NT2/D1 (cell line): ENCODE measurements at regions not wholly inside any gene's neighbourhood (a gene's known extent, or its start where the extent isn't known, plus 50 kb on each side); places are given as distances from the start of the nearest gene placed in this dataset.
"Not testable (repeated sequence)": the region's sequence is repeated elsewhere in the genome, so short reads cannot be mapped to it uniquely, and the experiment has no call there.

Experiments used
- DNase-seq: peaks from one replicate; pipeline ENCODE4 v3.0.0-alpha.2; 2011; ENCODE audit warnings: low read depth, low spot score
- H3K27me3 ChIP-seq: 2 replicates; pipeline ENCODE4 v1.6.0; 2011; ENCODE audit warnings: mild to moderate bottlenecking; ENCODE audit not compliant: insufficient read length, insufficient read depth
- H3K36me3 ChIP-seq: 2 replicates; pipeline ENCODE4 v1.6.1; 2011; ENCODE audit warnings: mild to moderate bottlenecking, low read length, mixed read lengths; ENCODE audit not compliant: insufficient read depth, insufficient read length
- H3K4me1 ChIP-seq: 2 replicates; pipeline ENCODE4 v1.5.1; 2011; ENCODE audit not compliant: insufficient read depth, insufficient read length
- H3K4me3 ChIP-seq: 2 replicates; pipeline ENCODE4 v1.5.1; 2011; ENCODE audit warnings: low read depth; ENCODE audit not compliant: insufficient read length
- H3K9ac ChIP-seq: 2 replicates; pipeline ENCODE4 v1.6.0; 2011; ENCODE audit warnings: low read depth; ENCODE audit not compliant: insufficient read length
- H3K9me3 ChIP-seq: 2 replicates; pipeline ENCODE4 v1.5.1; 2011; ENCODE audit warnings: mild to moderate bottlenecking, low read length; ENCODE audit not compliant: insufficient read depth
- SUZ12 ChIP-seq: IDR thresholded peaks from 2 replicates; pipeline ENCODE4 v1.6.1; 2011; ENCODE audit not compliant: insufficient read length, insufficient read depth; ENCODE audit errors: extremely low read depth
- YY1 ChIP-seq: IDR thresholded peaks from 2 replicates; pipeline ENCODE4 v1.6.1; 2011; ENCODE audit not compliant: insufficient read length, insufficient read depth
- ZNF274 ChIP-seq: IDR thresholded peaks from 2 replicates; pipeline ENCODE4 v1.6.1; 2011; ENCODE audit warnings: mild to moderate bottlenecking, low read depth, low read length

DNA sequence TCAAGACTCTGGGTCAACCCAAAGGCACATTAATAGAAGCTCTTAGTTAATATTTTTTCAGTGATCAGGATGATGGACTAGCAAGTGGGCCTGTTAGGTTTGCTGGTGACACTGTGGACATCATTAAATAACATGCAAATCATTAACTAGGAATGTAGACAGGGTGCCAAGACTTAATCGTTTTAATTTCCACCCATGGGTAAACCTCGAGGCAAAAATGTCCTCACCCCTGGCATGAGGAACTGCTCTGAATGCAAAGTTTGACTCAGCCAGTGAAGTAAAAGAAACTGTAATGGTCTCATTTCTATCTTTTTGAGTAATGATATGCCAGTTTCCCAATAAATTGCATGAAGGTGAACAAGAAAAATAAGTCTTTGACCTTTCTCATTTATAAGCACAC is 152.6 kb upstream of the MEX3C start:
- Histone ChIP-seq H3K4me1 (no peaks in the 10 kb centered on the region), H3K9me3 (no peaks in the 10 kb centered on the region), H3K27me3 (no peaks in the 10 kb centered on the region), H3K4me3 (no peak overlapping the region), H3K9ac (no peak overlapping the region), H3K36me3 (no peaks in the 10 kb centered on the region)
- TF ChIP-seq ZNF274: no peak
- no peak for TF ChIP-seq YY1
- no peak for TF ChIP-seq SUZ12
- no peak for DNase-seq

DNA sequence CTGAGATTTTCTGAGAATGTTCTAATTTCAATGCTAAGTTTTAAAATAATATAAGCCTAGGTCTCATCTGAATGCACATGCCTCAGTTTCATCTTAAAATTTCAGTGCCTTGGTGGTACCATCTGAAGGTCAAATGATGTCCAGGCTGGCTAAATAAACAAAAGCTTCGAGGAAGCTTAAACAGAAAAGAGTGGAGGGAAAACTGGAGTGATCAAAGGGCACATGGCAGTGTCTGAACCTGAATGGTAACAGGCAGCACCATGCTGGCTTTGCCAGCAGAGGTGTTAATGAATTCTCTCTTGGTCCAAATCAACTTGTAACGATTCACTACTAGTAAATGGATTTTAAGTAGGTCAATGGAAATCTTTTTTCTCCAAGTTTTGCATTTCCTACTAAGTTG is 158.4 kb upstream of the MEX3C start:
- TF ChIP-seq YY1: no peak
- no peak for TF ChIP-seq SUZ12
- no peak for TF ChIP-seq ZNF274

DNA sequence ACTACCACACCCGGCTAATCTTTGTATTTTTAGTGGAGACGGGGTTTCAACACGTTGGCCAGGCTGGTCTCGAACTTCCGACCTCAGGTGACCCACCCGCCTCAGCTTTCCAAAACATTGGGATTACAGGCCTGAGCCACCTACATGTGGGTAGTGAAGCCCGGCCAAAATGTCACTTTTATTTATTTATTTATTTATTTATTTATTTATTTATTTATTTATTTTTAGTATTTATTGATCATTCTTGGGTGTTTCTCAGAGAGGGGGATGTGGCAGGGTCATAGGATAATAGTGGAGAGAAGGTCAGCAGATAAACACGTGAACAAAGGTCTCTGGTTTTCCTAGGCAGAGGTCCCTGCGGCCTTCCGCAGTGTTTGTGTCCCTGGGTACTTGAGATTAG is 162.8 kb upstream of the MEX3C start:
- not testable (repeated sequence) for DNase-seq, H3K27me3 ChIP-seq, H3K9me3 ChIP-seq, H3K4me1 ChIP-seq, H3K4me3 ChIP-seq, H3K36me3 ChIP-seq, H3K9ac ChIP-seq

More for the DNA sequence above, 158.4 kb upstream of the MEX3C start:
- Histone ChIP-seq H3K9me3 (no peaks in the 10 kb centered on the region), H3K4me3 (no peak overlapping the region), H3K27me3 (no peaks in the 10 kb centered on the region), H3K9ac (no peak overlapping the region), H3K36me3 (no peaks in the 10 kb centered on the region), H3K4me1 (no peaks in the 10 kb centered on the region)
- DNase-seq: no peak

DNA sequence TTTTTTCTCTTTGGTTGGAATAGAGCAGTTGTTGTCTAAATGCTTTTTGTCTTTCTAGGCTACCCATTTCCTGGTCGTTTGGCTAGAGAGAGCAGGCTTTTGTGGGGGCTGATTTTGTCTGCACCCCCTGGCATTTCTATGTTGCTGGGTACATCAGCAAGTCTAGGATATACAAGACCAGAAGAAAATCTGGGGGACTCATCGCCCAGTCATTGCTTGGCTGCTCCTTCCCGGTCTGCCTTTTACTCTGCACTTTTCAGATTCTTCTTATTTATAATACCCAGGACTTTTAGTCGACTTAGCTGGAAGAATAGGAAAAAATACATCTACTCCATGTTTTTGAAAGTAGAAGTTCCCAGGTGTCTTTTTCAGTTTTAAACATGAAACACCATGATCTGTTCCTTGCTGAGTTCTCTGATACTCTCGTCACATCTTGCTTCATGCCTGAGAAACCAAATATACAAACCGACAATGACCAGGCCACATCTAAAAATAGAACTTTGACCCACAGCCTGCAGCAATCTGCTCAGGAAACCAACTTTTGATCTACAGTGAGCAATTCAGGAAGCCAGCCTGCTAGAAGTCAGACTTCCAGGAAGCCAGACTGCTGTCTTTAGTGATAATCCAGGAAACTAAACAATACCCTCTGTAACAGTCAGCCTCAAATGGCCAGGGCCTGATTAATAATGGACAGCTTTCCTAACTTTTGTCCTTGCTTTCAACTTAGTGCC is 163.8 kb upstream of the MEX3C start:
- H3K9me3 ChIP-seq: no peaks in the 10 kb centered on the region
- no peaks in the 10 kb centered on the region for H3K36me3 ChIP-seq
- H3K27me3 ChIP-seq: no peaks in the 10 kb centered on the region
- no peak overlapping the region for H3K4me3 ChIP-seq
- DNase-seq: no peak
- H3K4me1 ChIP-seq: no peaks in the 10 kb centered on the region
- H3K9ac ChIP-seq: no peak overlapping the region
- TF ChIP-seq YY1 (no peak), SUZ12 (no peak), ZNF274 (no peak)

DNA sequence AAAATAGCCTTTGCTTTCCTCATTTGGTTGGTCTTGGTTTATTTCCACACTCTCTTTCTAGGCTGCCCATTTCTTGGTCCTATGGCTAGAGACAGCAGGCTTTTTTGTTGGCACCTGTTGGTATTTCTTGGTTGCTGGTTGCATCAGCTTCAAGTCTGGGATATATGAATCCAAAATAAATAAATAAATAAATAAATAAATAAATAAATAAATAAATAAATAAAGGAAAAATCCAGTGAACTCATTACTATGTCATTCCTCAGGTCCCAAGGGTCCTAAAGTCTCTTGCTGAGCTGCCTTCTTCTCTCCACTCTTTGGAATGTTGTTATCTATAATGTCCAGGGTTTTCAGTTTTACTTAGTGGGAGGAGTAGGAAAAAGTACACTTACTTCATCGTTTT is 165.9 kb upstream of the MEX3C start:
- H3K4me3 ChIP-seq: no peak overlapping the region
- H3K4me1 ChIP-seq: no peaks in the 10 kb centered on the region
- no peak overlapping the region for H3K9ac ChIP-seq
- no peaks in the 10 kb centered on the region for H3K36me3 ChIP-seq
- H3K9me3 ChIP-seq: no peaks in the 10 kb centered on the region
- DNase-seq: no peak
- no peaks in the 10 kb centered on the region for H3K27me3 ChIP-seq
- TF ChIP-seq SUZ12 (no peak), YY1 (no peak), ZNF274 (no peak)

DNA sequence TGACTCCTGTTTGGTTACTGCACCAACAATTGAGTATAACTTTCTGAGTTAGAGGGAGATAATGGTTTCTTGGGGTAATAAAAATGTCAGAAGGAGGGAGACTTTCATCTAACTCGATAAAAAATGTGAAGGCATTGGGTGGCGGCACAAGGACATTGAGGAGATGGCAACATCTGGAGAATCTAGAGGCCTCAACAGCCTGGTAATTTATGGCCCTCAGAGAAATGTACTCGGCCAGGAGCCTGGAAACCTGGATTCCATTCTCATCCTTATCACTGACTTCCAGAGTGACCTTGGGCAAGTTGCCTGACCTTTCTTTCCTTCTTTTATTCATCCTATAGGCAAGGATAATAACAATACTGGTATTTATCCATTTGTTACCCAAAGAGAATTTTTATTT is 173.5 kb upstream of the MEX3C start:
- no peak for DNase-seq
- no peaks in the 10 kb centered on the region for H3K27me3 ChIP-seq
- H3K4me1 ChIP-seq: no peaks in the 10 kb centered on the region
- no peak overlapping the region for H3K9ac ChIP-seq
- no peaks in the 10 kb centered on the region for H3K36me3 ChIP-seq
- H3K4me3 ChIP-seq: no peak overlapping the region
- H3K9me3 ChIP-seq: 0 out of 2 replicates have a peak, but pooled peaks cover 5% of the 10 kb centered on the region
- TF ChIP-seq SUZ12 (no peak), ZNF274 (no peak), YY1 (no peak)

DNA sequence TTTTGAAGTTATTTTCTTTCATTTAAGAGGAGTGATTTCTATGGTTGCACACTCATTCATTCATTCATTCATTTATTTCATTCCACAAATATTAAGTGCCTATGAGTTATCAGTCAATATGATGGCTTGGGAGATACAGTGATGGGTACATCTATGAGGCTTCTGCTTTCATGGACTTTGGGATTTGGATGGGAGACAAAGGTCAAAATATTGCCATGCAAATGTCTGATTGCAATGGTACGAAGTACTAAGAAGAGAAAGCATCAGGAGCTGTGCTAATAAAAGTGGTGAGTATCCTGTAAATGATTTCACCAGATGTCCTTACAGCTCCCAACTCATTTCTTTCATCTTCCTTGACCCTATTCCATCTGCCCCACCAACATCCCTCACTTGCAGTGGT is 174.4 kb upstream of the MEX3C start:
- no peaks in the 10 kb centered on the region for H3K4me1 ChIP-seq
- no peak overlapping the region for H3K9ac ChIP-seq
- H3K4me3 ChIP-seq: no peak overlapping the region
- no peaks in the 10 kb centered on the region for H3K27me3 ChIP-seq
- H3K9me3 ChIP-seq: 0 out of 2 replicates have a peak, but pooled peaks cover 5% of the 10 kb centered on the region
- no peak for DNase-seq
- H3K36me3 ChIP-seq: no peaks in the 10 kb centered on the region
- TF ChIP-seq ZNF274: no peak
- TF ChIP-seq YY1: no peak
- no peak for TF ChIP-seq SUZ12

DNA sequence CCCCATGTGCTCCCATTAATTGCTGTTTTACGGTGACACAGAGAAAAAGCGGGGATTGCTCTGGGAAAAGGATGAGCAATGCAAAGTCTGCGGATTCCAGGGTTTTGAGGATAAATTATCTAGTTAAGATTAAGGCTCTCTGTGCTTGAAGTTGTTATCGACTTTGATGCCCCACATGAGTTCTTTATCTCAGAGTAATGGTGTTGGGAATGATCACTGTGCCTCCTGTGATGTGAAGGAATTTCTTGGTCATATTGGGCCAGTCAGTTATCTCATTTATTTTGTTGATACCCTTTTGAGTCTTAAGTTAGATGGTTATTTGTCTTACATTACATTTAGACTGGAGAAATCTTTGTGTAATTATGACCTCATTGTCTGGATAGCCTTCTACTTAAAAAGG is 184.6 kb upstream of the MEX3C start:
- DNase-seq: no peak
- H3K9ac ChIP-seq: no peak overlapping the region
- no peak for TF ChIP-seq ZNF274
- TF ChIP-seq SUZ12: no peak
- no peak for TF ChIP-seq YY1
- no peaks in the 10 kb centered on the region for H3K4me1 ChIP-seq
- H3K27me3 ChIP-seq: no peaks in the 10 kb centered on the region
- H3K4me3 ChIP-seq: no peak overlapping the region
- H3K36me3 ChIP-seq: no peaks in the 10 kb centered on the region
- no peaks in the 10 kb centered on the region for H3K9me3 ChIP-seq
